H1 (cell line): ENCODE measurements at regions not wholly inside any gene's neighbourhood (a gene's known extent, or its start where the extent isn't known, plus 50 kb on each side); places are given as distances from the start of the nearest gene placed in this dataset.

Experiments used
- CTCF ChIA-PET: fragments of 300-600 bp; sonication (Branson Sonifier 250); formaldehyde crosslinking; loops from one replicate; lab custom pipeline; 2021; ENCODE audit not compliant: partially characterized antibody; lab: Charles Lee
- POLR2A ChIA-PET: fragments of 300-600 bp; sonication (Branson Sonifier 250); formaldehyde crosslinking; loops from one replicate; lab custom pipeline; 2021; ENCODE audit warnings: inconsistent platforms; ENCODE audit not compliant: partially characterized antibody; lab: Charles Lee
- DNase-seq, 2 experiments: peaks; one replicate each; pipeline versions ENCODE4 v3.0.0 to v3.0.0-alpha.2; 2010 to 2022; ENCODE audit warnings: low spot score in 2 of 2, low read depth in 1 of 2, mixed read lengths in 1 of 2
- FAIRE-seq: peaks from 2 replicates; lab custom pipeline; 2011; peaks lifted over from hg19 to GRCh38; lab: Jason Lieb, UNC
- H2AFZ ChIP-seq: 2 replicates; pipeline ENCODE4 v1.8.1; 2012; ENCODE audit warnings: low read length, inconsistent platforms
- H2AK5ac ChIP-seq: 2 replicates; pipeline ENCODE4 v1.6.1; 2013; ENCODE audit warnings: low read depth, low read length
- H2BK120ac ChIP-seq: replicated peaks from 2 replicates; pipeline ENCODE3; 2013; ENCODE audit warnings: low read depth, low read length, inconsistent platforms
- H2BK12ac ChIP-seq: 2 replicates; pipeline ENCODE4 v1.6.1; 2013; ENCODE audit warnings: low read depth, low read length
- H2BK15ac ChIP-seq: 2 replicates; pipeline ENCODE4 v1.6.1; 2013; ENCODE audit warnings: low read length
- H2BK20ac ChIP-seq: 2 replicates; pipeline ENCODE4 v1.6.1; 2013; ENCODE audit warnings: low read length
- H2BK5ac ChIP-seq: 2 replicates; pipeline ENCODE4 v1.6.1; 2013; ENCODE audit warnings: low read depth, low read length
- H3K14ac ChIP-seq: 2 replicates; pipeline ENCODE4 v1.6.1; 2013; ENCODE audit warnings: inconsistent platforms; ENCODE audit not compliant: insufficient read length
- H3K18ac ChIP-seq: 2 replicates; pipeline ENCODE4 v1.6.1; 2013; ENCODE audit warnings: low read length; ENCODE audit errors: extremely low read depth
- H3K23ac ChIP-seq: 2 replicates; pipeline ENCODE4 v1.6.1; 2013; ENCODE audit warnings: inconsistent platforms; ENCODE audit not compliant: insufficient read length
- H3K23me2 ChIP-seq: 2 replicates; pipeline ENCODE4 v1.6.1; 2013; ENCODE audit warnings: low read depth, low read length
- H3K27ac ChIP-seq: 2 replicates; pipeline ENCODE4 v1.6.1; 2011; ENCODE audit warnings: low read depth, low read length, inconsistent platforms
- H3K27me3 ChIP-seq, 4 experiments: replicated peaks in 1 of 4; 1 replicate in 1 of 4; 2 replicates in 3 of 4; pipeline versions ENCODE4 v1.6.1 to v1.8.1; 2011 to 2013; ENCODE audit warnings: low read length in 3 of 4, mild to moderate bottlenecking in 3 of 4, inconsistent platforms in 2 of 4, mixed read lengths in 2 of 4, moderate library complexity in 1 of 4; ENCODE audit not compliant: control insufficient read depth in 3 of 4, insufficient read depth in 3 of 4; ENCODE audit errors: extremely low read depth in 1 of 4
- H3K36me3 ChIP-seq, 4 experiments: 2 replicates each; pipeline versions ENCODE4 v1.6.1 to v1.8.1; 2011 to 2013; ENCODE audit warnings: mild to moderate bottlenecking in 4 of 4, low read length in 3 of 4, moderate library complexity in 2 of 4, control low read depth in 1 of 4, inconsistent platforms in 1 of 4; ENCODE audit not compliant: insufficient read depth in 4 of 4, control insufficient read depth in 2 of 4
- H3K4ac ChIP-seq: replicated peaks from 2 replicates; pipeline ENCODE3; 2013; ENCODE audit warnings: low read length, low read depth, mixed read lengths, inconsistent platforms; ENCODE audit not compliant: insufficient read length
- H3K4me1 ChIP-seq, 4 experiments: replicated peaks in 1 of 4; 1 replicate in 1 of 4; 2 replicates in 3 of 4; pipeline versions ENCODE4 v1.6.1 to v1.8.1; 2011 to 2013; ENCODE audit warnings: low read length in 3 of 4, inconsistent platforms in 2 of 4, mixed read lengths in 1 of 4; ENCODE audit not compliant: insufficient read depth in 4 of 4, control insufficient read depth in 3 of 4
- H3K4me2 ChIP-seq, 2 experiments: 2 replicates each; pipeline versions ENCODE4 v1.6.1 to v1.8.1; 2011 to 2013; ENCODE audit warnings: low read depth in 2 of 2, low read length in 2 of 2, control low read depth in 1 of 2, inconsistent platforms in 1 of 2, mild to moderate bottlenecking in 1 of 2; ENCODE audit not compliant: insufficient read depth in 1 of 2
- H3K4me3 ChIP-seq, 4 experiments: fragments of 200-600, 300-600 bp in 1 of 4; sonication (generic), shearing (Covaris generic), sonication (Bioruptor Twin) in 1 of 4; 2 replicates each; pipeline versions ENCODE4 v1.5.1 to v1.8.1; 2011 to 2016; ENCODE audit warnings: low read length in 4 of 4, low read depth in 3 of 4, control low read depth in 2 of 4, inconsistent platforms in 2 of 4, mild to moderate bottlenecking in 2 of 4, mixed read lengths in 1 of 4, moderate library complexity in 1 of 4; ENCODE audit not compliant: insufficient read depth in 2 of 4; ENCODE audit errors: extremely low read depth in 1 of 4
- H3K56ac ChIP-seq: replicated peaks from 2 replicates; pipeline ENCODE3; 2013; ENCODE audit warnings: low read depth, mild to moderate bottlenecking, mixed read lengths, low read length, inconsistent platforms; ENCODE audit not compliant: insufficient read length
- H3K79me1 ChIP-seq: 2 replicates; pipeline ENCODE4 v1.6.1; 2013; ENCODE audit warnings: low read depth, low read length, control low read depth
- H3K79me2 ChIP-seq, 2 experiments: 2 replicates each; pipeline versions ENCODE4 v1.6.1 to v1.8.1; 2012 to 2013; ENCODE audit warnings: low read length in 2 of 2, mild to moderate bottlenecking in 2 of 2, inconsistent platforms in 1 of 2; ENCODE audit not compliant: insufficient read depth in 2 of 2, control insufficient read depth in 1 of 2
- H3K9ac ChIP-seq, 4 experiments: replicated peaks in 1 of 4; 1 replicate in 1 of 4; 2 replicates in 3 of 4; pipeline versions ENCODE4 v1.6.1 to v1.8.1; 2011 to 2013; ENCODE audit warnings: low read depth in 3 of 4, low read length in 3 of 4, control low read depth in 2 of 4, mild to moderate bottlenecking in 2 of 4, moderate library complexity in 2 of 4, inconsistent platforms in 1 of 4; ENCODE audit errors: extremely low read depth in 1 of 4
- H3K9me3 ChIP-seq, 2 experiments: 2 replicates each; pipeline versions ENCODE4 v1.6.1 to v1.8.1; 2012 to 2013; ENCODE audit warnings: mild to moderate bottlenecking in 2 of 2, moderate library complexity in 2 of 2, control low read depth in 1 of 2, inconsistent platforms in 1 of 2, low read depth in 1 of 2, low read length in 1 of 2, mixed read lengths in 1 of 2; ENCODE audit not compliant: insufficient read depth in 2 of 2
- H4K20me1 ChIP-seq, 2 experiments: replicated peaks in 1 of 2; 2 replicates each; pipeline versions ENCODE3 to v1.8.1; 2011 to 2013; ENCODE audit warnings: inconsistent platforms in 2 of 2, low read length in 2 of 2, mild to moderate bottlenecking in 1 of 2; ENCODE audit not compliant: insufficient read depth in 2 of 2, control insufficient read depth in 1 of 2
- H4K5ac ChIP-seq: 2 replicates; pipeline ENCODE4 v1.6.1; 2013; ENCODE audit warnings: low read length, low read depth, mixed read lengths, inconsistent platforms; ENCODE audit not compliant: insufficient read length
- H4K8ac ChIP-seq: 2 replicates; pipeline ENCODE4 v1.8.0; 2013; ENCODE audit warnings: mild to moderate bottlenecking, moderate library complexity, low read length, inconsistent platforms; ENCODE audit not compliant: insufficient read depth; ENCODE audit errors: extremely low read depth
- H4K91ac ChIP-seq: replicated peaks from 2 replicates; pipeline ENCODE3; 2013; ENCODE audit warnings: low read length, mixed read lengths, inconsistent platforms; ENCODE audit not compliant: insufficient read length
- CHD2 ChIP-seq: IDR thresholded peaks from 2 replicates; pipeline ENCODE4 v1.6.1; 2012; ENCODE audit warnings: low read length, improper control_type of control experiment
- CTCF ChIP-seq, 3 experiments: IDR thresholded peaks; 1 replicate in 2 of 3; 2 replicates in 1 of 3; pipeline versions ENCODE4 v1.5.1 to v1.6.1; 2011; ENCODE audit warnings: low read length in 3 of 3, mild to moderate bottlenecking in 3 of 3, inconsistent platforms in 2 of 3, low read depth in 1 of 3, moderate library complexity in 1 of 3; ENCODE audit not compliant: insufficient read depth in 1 of 3; ENCODE audit errors: control extremely low read depth in 1 of 3
- EP300 ChIP-seq, 2 experiments: IDR thresholded peaks; 1 replicate in 1 of 2; 2 replicates in 1 of 2; pipeline ENCODE4 v1.6.1; 2011 to 2012; ENCODE audit warnings: low read depth in 2 of 2, low read length in 2 of 2, mild to moderate bottlenecking in 2 of 2, borderline replicate concordance in 1 of 2, inconsistent platforms in 1 of 2, moderate library complexity in 1 of 2
- GABPA ChIP-seq: IDR thresholded peaks from 2 replicates; pipeline ENCODE4 v1.6.1; 2011; ENCODE audit warnings: mild to moderate bottlenecking, low read length, moderate library complexity, borderline replicate concordance; ENCODE audit not compliant: insufficient read depth
- GTF2F1 ChIP-seq: IDR thresholded peaks from 2 replicates; pipeline ENCODE4 v1.6.1; 2012; ENCODE audit warnings: low read depth, low read length, improper control_type of control experiment, borderline replicate concordance
- KDM4A ChIP-seq: IDR thresholded peaks from one replicate; pipeline ENCODE4 v1.7.1; 2012; ENCODE audit warnings: low read depth, mild to moderate bottlenecking, moderate library complexity, low read length, inconsistent platforms; ENCODE audit not compliant: severe bottlenecking
- NRF1 ChIP-seq: IDR thresholded peaks from 2 replicates; pipeline ENCODE4 v1.6.1; 2011; ENCODE audit warnings: mild to moderate bottlenecking, low read depth, low read length, improper control_type of control experiment
- POLR2AphosphoS5 ChIP-seq: IDR thresholded peaks from 2 replicates; pipeline ENCODE4 v1.6.1; 2011; ENCODE audit warnings: low read depth, low read length
- SAP30 ChIP-seq: fragments of 300-600 bp; sonication (generic); IDR thresholded peaks from 2 replicates; pipeline ENCODE4 v1.7.1; 2012; ENCODE audit warnings: low read length, moderate library complexity, mild to moderate bottlenecking, inconsistent platforms; ENCODE audit not compliant: insufficient read depth, insufficient replicate concordance
- SP4 ChIP-seq: IDR thresholded peaks from 2 replicates; pipeline ENCODE4 v1.6.1; 2012; ENCODE audit warnings: low read length, inconsistent platforms
- SRF ChIP-seq: IDR thresholded peaks from 2 replicates; pipeline ENCODE4 v1.6.1; 2011; ENCODE audit warnings: mild to moderate bottlenecking, low read depth, low read length, moderate library complexity
- TAF1 ChIP-seq: IDR thresholded peaks from 2 replicates; pipeline ENCODE4 v1.6.1; 2011; ENCODE audit warnings: mild to moderate bottlenecking, low read depth, low read length
- YY1 ChIP-seq: IDR thresholded peaks from 2 replicates; pipeline ENCODE4 v1.6.1; 2011; ENCODE audit warnings: low read depth, mild to moderate bottlenecking, low read length
- WGBS, 2 experiments: shearing (Covaris generic) in 1 of 2; methylation state at CpG; one replicate each; pipeline versions ENCODE4 v1.1.6 to v1.1.7; 2013 to 2015; ENCODE audit warnings: low lambda C conversion rate in 2 of 2, mixed read lengths in 2 of 2, inconsistent platforms in 1 of 2, low coverage in 1 of 2, missing lambda C conversion rate in 1 of 2; ENCODE audit not compliant: insufficient replicate concordance in 2 of 2, insufficient coverage in 1 of 2, insufficient read length in 1 of 2; ENCODE audit errors: extremely low coverage in 1 of 2, missing lambda C conversion rate in 1 of 2; 5-methylcytosine and 5-hydroxymethylcytosine counted together

- Histone ChIP-seq H3K4me2 (no peak overlapping the region), H3K9me3 (no peaks in the 10 kb centered on the region), H2AFZ (no peak overlapping the region), H4K8ac (no peak overlapping the region), H3K4me1 (no peaks in the 10 kb centered on the region), H2AK5ac (no peak overlapping the region), H4K91ac (no peak overlapping the region), H3K14ac (no peak overlapping the region), H2BK20ac (no peak overlapping the region), H3K56ac (no peak overlapping the region), H3K23ac (no peak overlapping the region), H3K36me3 (no peaks in the 10 kb centered on the region), H3K79me1 (no peaks in the 10 kb centered on the region), H3K27me3 (no peaks in the 10 kb centered on the region), H3K9ac (no peak overlapping the region), H4K5ac (no peak overlapping the region), H3K4ac (no peak overlapping the region), H3K27ac (no peak overlapping the region), H4K20me1 (no peaks in the 10 kb centered on the region), H2BK5ac (no peak overlapping the region), H3K23me2 (no peaks in the 10 kb centered on the region), H3K4me3 (no peak overlapping the region), H3K18ac (no peak overlapping the region), H2BK120ac (no peak overlapping the region), H2BK15ac (no peak overlapping the region), H2BK12ac (no peak overlapping the region), H3K79me2 (no peaks in the 10 kb centered on the region)
- no peak for FAIRE-seq
- 100% methylated on average over 3 of the region's 3 CpGs; no CpG with 5 or more reads in 1 of the 2 experiments for WGBS, 2 experiments
- DNase-seq, result no peak
- CTCF ChIA-PET, result interaction anchor here (0.7 kb wide), 1 partner anchor 506 kb away, joined by 4 read pairs; no protein-coding TSS in a partner anchor
- POLR2A ChIA-PET, result no interaction called here
- TF ChIP-seq SP4, result no peak
- no peak for TF ChIP-seq GTF2F1
- TF ChIP-seq SAP30, result no peak
- TF ChIP-seq SRF, result no peak
- TF ChIP-seq TAF1, result no peak
- TF ChIP-seq EP300 (IDR thresholded peaks at IDR 0.05; ENCODE audit: borderline replicate concordance in 1 of 2, low read depth in 2 of 2, low read length in 2 of 2), result no peak
- TF ChIP-seq POLR2AphosphoS5, result no peak
- TF ChIP-seq GABPA, result no peak
- TF ChIP-seq KDM4A, result no peak
- no peak for TF ChIP-seq CTCF (IDR thresholded peaks at IDR 0.05; ENCODE audit: control extremely low read depth in 1 of 3, insufficient read depth in 1 of 3, low read depth in 1 of 3, low read length in 3 of 3)
- TF ChIP-seq NRF1, result no peak
- no peak for TF ChIP-seq CHD2
- no peak for TF ChIP-seq YY1
These were observed 126.3 kb downstream of the MID1IP1 start for GRCh38 chrX:38927592-38927991.
